Omental fat pad (tissue), 3 donors: ENCODE measurements at regions not wholly inside any gene's neighbourhood (a gene's known extent, or its start where the extent isn't known, plus 50 kb on each side); places are given as distances from the start of the nearest gene placed in this dataset.

Experiments used
- ATAC-seq: fragments of 150-250 bp; one replicate; pipeline ENCODE4 v1.9.1; 2016; ENCODE audit warnings: mild to moderate bottlenecking, moderate library complexity; ENCODE audit not compliant: low FRiP score
- DNase-seq: peaks from one replicate; pipeline ENCODE4 v3.0.0-alpha.2; 2019; ENCODE audit warnings: low spot score
- TF ChIP-seq, protein P1 (sequence below), 3 donors: fragments of 450-650 bp; IDR thresholded peaks; one replicate each; pipeline ENCODE4 v1.5.1; 2016 to 2017; ENCODE audit warnings: antibody characterized with exemption in 3 of 3, mild to moderate bottlenecking in 3 of 3, moderate library complexity in 2 of 3

DNA sequence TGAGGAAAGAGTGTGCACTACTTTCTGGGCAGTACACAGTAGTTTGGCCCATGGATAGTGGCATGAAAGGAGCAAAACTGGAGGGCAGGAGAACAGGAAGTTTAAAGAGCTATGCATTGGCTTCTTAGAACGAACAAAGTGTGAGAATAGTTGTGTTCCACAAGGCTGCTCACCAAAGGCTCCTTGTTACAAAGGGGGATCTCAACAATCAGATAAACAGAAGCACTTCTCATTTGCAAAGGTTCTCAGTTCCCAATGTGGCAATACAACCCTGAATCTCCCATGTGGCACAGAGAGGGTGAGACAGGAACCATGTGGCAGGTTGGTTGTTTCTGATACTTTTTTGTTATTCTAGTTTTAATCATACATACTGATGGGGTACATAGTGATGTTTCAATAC, 158.4 kb downstream of the CARTPT start:
- TF ChIP-seq, protein P1, sequence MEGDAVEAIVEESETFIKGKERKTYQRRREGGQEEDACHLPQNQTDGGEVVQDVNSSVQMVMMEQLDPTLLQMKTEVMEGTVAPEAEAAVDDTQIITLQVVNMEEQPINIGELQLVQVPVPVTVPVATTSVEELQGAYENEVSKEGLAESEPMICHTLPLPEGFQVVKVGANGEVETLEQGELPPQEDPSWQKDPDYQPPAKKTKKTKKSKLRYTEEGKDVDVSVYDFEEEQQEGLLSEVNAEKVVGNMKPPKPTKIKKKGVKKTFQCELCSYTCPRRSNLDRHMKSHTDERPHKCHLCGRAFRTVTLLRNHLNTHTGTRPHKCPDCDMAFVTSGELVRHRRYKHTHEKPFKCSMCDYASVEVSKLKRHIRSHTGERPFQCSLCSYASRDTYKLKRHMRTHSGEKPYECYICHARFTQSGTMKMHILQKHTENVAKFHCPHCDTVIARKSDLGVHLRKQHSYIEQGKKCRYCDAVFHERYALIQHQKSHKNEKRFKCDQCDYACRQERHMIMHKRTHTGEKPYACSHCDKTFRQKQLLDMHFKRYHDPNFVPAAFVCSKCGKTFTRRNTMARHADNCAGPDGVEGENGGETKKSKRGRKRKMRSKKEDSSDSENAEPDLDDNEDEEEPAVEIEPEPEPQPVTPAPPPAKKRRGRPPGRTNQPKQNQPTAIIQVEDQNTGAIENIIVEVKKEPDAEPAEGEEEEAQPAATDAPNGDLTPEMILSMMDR (IDR thresholded peaks at IDR 0.05), result no peak
- no peak for ATAC-seq
- DNase-seq, result no peak

DNA sequence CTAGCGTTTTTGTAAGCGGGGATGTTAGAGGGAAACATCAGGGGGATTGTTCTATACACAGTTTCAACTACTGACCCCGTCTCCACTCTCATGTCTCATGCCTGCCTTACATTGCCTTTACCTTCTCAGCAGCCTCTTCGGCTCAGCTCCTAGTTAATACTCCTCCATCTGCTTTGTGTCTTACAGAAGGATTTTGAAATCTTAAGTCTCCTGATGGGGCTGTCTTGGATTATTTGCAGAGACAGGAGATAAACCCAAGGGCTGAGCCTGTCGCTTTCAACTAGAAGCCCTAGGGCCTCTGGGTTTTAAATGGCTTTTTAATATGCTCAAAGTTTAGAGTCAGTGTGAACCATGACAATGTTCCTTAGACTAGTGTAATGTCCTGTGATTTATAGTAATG, 161.5 kb downstream of the CARTPT start:
- DNase-seq (no peak), ATAC-seq (no peak)
- TF ChIP-seq, protein P1 (IDR thresholded peaks at IDR 0.05), result no peak

DNA sequence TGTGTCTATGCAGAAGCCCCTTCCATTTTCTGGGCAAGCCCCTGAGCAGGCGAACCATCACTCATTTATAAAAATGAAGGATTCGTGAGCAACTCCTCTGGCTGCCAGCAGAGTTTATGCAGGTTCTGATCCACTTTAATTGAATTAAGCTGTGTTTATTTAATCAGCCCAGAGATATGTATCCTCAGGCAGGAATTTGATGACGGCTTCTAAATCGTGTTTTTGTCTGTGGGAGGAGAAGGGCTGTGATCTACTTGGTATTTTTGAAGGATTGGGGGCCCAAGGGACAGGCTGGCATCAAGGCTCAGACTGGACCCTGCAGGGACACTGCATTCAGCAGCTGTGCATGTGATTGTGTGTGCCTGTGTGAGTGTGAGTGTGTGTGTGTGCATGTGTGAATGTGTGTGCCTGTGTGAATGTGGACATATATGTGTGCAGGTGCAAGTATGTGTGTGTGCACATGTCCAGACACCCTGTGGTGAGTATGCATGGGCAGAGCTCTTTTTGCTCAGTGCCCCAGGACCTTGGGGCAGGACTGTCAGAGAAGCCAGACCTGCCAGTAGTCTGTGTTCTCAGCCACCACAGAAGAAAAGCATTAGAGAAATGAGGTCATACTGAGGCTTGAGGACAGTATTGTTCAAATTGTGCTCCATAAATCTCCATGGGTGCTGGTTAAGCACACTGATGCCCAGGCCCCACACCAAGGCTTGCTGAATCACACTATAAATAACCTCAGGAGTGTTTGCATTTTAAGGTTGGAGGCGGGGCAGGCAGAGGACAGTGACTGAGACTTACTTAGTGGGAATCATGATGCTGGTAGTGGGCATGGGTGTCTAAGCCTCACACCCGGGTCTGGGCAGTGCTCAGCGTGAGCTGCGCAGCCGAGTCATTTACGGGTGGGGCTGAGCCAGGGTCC, 164.0 kb downstream of the CARTPT start:
- TF ChIP-seq, protein P1 (IDR thresholded peaks at IDR 0.05), result no peak
- ATAC-seq (no peak), DNase-seq (no peak)

DNA sequence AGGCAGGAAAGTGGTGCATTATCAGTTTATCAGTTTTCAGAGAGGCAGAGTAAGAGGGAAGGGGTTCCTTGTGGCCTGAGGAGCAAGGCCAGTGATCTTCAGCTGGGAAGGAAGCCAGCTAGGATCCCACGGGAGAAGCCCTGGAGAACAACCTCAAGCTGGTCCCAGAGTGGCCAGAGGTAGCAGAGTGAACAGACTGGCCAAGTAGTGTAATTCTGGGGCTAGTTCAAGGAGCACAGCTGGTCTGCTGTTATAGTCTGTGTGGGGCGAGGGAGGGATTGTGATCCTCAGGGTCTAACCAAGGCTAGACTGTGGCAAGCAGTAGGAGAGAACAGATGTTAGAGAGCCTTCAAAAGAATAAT, 164.6 kb downstream of the CARTPT start:
- DNase-seq (no peak), ATAC-seq (no peak)
- TF ChIP-seq, protein P1 (IDR thresholded peaks at IDR 0.05), result no peak

DNA sequence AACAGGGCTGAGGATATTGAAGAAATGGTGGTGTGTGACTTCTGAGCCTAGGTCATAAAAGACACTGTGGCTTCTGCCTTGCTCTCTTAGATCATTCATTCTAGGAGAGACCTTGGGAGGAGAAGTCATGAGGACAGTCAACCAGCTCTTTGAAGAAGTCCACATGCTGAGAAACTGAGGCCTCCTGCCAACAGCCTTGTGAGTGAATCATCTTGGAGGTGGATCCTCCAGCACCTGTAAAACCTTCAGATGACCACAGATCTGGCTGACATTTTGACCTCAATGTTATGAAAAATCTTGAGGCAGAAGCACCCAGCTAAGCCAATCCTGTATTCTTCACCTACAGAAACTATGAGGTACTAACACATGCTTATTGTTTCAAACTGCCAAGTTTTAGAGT, 165.9 kb downstream of the CARTPT start:
- TF ChIP-seq, protein P1 (IDR thresholded peaks at IDR 0.05), result no peak
- ATAC-seq (no peak), DNase-seq (no peak)

DNA sequence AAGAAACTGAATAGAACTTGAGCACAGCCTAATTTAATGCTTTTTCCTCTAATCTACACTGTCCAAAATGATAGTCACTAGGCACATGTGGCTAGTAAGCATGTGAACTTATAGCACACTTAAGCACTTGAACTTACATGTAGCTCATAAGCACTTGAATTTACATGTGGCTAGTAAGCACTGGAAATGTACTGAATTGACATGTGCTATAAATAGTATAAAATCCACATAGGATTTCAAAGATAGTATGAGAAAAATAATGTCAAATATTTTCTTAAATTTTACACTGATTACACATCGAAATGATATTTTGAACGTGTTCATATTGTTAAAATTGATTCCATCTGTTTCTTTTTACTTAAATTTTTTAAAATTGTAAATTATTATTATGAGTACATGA, 167.3 kb downstream of the CARTPT start:
- no peak for DNase-seq
- TF ChIP-seq, protein P1 (IDR thresholded peaks at IDR 0.05), result no peak
- no peak for ATAC-seq

DNA sequence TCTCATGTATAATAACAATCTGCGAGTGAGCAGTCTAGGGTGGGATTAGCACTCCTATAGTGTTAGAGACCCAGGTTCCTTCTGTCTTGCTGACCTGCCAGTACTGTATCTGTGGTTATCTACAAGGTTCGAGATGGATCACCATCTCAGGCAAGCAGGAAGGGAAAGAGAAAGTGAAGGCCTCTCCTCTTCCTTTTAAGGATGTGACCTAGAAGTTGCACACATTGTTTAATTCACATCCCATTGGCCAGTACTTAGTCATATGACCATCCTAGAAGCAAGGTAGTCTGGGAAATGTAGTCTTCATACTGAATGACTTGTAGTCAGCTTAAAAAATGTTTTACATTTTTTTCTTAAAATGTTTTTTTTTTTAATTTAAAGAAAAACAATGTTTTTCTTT, 168.6 kb downstream of the CARTPT start:
- DNase-seq, result no peak
- ATAC-seq, result no peak
- TF ChIP-seq, protein P1 (IDR thresholded peaks at IDR 0.05), result no peak
